ENCODE measurements at regions not wholly inside any gene's neighbourhood (a gene's known extent, or its start where the extent isn't known, plus 50 kb on each side); places are given as distances from the start of the nearest gene placed in this dataset.

DNA sequence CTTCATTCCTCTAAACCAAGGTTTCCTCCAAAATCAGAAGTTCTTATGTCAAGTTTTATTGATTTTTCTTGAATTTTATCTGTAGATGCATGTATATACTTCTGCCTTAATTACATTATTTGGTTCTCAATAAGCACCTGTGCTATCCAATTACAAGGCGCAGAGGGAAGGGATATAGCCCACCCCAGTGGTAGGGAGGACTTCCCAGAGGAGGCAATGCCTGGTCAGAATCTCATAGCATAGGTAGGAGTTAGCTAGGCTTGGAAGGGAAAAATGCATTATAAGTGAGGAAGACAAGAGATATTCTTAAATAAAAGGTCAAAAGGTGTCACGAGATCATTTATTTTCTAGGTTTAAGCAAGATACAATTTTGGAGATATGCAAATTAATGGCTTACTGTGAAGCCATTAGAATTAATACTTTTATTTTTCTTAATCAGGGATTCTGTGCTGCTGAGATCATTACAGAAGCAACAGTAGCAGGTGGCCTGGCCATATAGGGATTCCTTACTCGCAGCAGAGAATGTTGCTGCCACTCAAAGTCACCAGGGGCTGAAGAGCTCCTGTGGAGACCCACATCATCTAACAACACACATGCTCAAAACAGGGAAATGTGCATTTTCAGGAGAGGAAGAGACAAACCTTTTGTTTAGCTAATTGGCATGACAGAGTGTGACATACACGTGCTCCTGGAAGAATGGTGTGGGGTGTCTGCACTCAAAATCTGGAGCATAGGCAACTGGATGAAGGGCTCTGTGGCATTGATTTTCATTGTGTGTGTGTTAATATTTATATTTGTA is 178.3 kb downstream of the ATG4C start:
- TF ChIP-seq, protein P1, sequence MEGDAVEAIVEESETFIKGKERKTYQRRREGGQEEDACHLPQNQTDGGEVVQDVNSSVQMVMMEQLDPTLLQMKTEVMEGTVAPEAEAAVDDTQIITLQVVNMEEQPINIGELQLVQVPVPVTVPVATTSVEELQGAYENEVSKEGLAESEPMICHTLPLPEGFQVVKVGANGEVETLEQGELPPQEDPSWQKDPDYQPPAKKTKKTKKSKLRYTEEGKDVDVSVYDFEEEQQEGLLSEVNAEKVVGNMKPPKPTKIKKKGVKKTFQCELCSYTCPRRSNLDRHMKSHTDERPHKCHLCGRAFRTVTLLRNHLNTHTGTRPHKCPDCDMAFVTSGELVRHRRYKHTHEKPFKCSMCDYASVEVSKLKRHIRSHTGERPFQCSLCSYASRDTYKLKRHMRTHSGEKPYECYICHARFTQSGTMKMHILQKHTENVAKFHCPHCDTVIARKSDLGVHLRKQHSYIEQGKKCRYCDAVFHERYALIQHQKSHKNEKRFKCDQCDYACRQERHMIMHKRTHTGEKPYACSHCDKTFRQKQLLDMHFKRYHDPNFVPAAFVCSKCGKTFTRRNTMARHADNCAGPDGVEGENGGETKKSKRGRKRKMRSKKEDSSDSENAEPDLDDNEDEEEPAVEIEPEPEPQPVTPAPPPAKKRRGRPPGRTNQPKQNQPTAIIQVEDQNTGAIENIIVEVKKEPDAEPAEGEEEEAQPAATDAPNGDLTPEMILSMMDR (IDR thresholded peaks at IDR 0.05) = no peak
- ChIA-PET POLR2A (no interaction called here), CTCF (no interaction called here)
- H3K4me3 Mint-ChIP-seq = no peak overlapping the region
- peaks cover 11% of the 10 kb centered on the region for H3K27me3 Mint-ChIP-seq
- intact Hi-C loops (cut with micrococcal nuclease) = no loop called here
- ATAC-seq (ENCODE audit: low read depth) (no peak), DNase-seq (no peak)
- H3K27ac Mint-ChIP-seq = no peak overlapping the region
- H3K36me3 Mint-ChIP-seq (ENCODE audit: low read depth) = no peaks in the 10 kb centered on the region
- H3K9me3 Mint-ChIP-seq = no peaks in the 10 kb centered on the region
- no peaks in the 10 kb centered on the region for H3K4me1 Mint-ChIP-seq

DNA sequence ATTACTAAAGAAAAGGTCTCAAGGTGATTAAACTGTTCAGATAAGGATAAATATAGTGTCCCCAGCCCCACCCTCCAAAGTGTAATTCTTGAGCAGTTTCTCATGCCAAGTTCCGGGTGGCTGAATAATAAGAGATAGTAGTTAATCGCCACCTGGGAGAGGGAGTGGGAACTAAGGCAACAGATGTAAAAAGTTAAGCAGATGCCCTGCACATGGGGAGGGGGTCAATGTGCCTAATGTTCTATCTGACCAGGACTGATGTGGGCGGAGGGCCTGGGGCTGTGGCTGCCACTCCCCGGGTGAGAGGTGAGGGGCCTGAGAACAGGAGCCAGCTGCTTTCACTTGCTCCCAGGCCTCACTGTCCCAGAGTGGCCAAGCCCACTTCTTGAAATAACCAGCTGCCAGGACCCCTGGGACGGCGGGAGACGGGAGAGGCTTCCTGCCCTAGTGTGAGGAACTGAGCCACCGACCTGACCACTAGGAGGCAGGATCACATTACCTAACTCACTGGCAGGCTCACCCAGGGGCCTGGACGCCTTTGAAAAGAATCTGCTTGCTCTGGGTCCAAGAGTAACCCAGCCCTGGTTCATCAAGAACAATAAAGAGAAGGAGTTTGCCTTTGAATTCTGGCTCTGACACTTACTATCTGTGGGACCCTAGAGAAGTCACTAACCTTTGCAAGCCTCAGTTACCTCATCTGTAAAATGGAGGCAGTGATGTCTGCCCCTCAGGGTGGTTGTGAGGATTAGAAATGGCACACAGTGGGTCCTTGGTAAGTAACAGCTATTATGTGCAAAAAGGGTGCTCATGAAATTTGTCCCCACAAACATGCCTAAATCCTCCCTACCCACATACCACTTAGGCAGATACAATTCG is 179.2 kb downstream of the ATG4C start:
- CTCF ChIA-PET = no interaction called here
- POLR2A ChIA-PET = no interaction called here
- H3K27me3 Mint-ChIP-seq = peaks cover 10% of the 10 kb centered on the region
- intact Hi-C loops (cut with micrococcal nuclease) = no loop called here
- H3K4me1 Mint-ChIP-seq = no peaks in the 10 kb centered on the region
- TF ChIP-seq, protein P1 (IDR thresholded peaks at IDR 0.05) = no peak
- no peak overlapping the region for H3K27ac Mint-ChIP-seq
- ATAC-seq (ENCODE audit: low read depth) = no peak
- no peak overlapping the region for H3K4me3 Mint-ChIP-seq
- no peaks in the 10 kb centered on the region for H3K36me3 Mint-ChIP-seq (ENCODE audit: low read depth)
- H3K9me3 Mint-ChIP-seq = no peaks in the 10 kb centered on the region
- DNase-seq = no peak

DNA sequence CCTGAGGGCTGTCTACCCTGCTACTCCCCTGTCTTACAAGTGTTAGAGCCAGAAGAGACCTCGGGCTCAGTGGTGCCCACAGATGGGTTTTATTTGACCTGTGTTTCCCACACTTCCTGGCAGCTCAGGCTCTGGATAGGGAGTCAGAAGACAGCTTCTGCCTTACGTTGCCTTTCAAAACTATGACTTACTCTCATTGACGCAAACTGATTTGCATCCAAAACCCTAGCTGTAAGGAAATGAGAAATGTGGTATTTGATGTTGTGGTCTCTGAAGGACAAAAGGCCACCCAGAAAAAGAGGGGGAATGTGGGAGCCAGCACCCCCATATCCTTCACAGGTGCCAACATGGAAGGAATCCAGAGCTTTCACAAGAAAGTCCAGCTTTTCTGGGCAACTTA is 180.2 kb downstream of the ATG4C start:
- TF ChIP-seq, protein P1 (IDR thresholded peaks at IDR 0.05) = no peak
- intact Hi-C loops (cut with micrococcal nuclease) = no loop called here
- DNase-seq (no peak), ATAC-seq (ENCODE audit: low read depth) (no peak)
- CTCF ChIA-PET = no interaction called here
- Mint-ChIP-seq H3K27ac (no peak overlapping the region), H3K4me3 (no peak overlapping the region), H3K4me1 (no peaks in the 10 kb centered on the region), H3K36me3 (ENCODE audit: low read depth) (no peaks in the 10 kb centered on the region), H3K27me3 (peaks cover 8% of the 10 kb centered on the region), H3K9me3 (no peaks in the 10 kb centered on the region)
- POLR2A ChIA-PET = no interaction called here

DNA sequence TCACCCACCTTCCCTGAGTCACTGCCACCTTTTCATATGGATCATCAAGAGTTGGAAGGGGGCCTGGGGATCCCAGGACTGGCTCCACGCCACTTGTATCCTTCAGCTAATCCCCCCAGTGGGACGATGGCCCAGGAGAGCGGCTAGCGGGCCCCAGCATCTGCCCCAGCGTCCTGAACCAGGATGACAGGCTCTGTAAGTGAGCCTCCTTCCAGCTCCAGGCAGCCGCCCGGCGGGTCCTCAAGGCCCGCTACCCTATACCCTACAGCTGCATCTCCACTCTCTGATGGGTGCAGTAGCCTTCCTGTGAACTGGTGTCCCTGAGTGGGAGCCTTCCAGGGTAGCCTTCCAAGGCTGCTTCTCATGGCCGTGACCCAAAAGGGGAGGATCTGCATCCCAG is 183.1 kb downstream of the ATG4C start:
- intact Hi-C loops (cut with micrococcal nuclease) = no loop called here
- Mint-ChIP-seq H3K27me3 (peaks cover 4% of the 10 kb centered on the region), H3K4me1 (no peaks in the 10 kb centered on the region), H3K36me3 (ENCODE audit: low read depth) (no peaks in the 10 kb centered on the region), H3K4me3 (no peak overlapping the region), H3K27ac (no peak overlapping the region), H3K9me3 (no peaks in the 10 kb centered on the region)
- ChIA-PET POLR2A (no interaction called here), CTCF (no interaction called here)
- ATAC-seq (ENCODE audit: low read depth) = no peak
- TF ChIP-seq, protein P1 (IDR thresholded peaks at IDR 0.05) = no peak
- no peak for DNase-seq

DNA sequence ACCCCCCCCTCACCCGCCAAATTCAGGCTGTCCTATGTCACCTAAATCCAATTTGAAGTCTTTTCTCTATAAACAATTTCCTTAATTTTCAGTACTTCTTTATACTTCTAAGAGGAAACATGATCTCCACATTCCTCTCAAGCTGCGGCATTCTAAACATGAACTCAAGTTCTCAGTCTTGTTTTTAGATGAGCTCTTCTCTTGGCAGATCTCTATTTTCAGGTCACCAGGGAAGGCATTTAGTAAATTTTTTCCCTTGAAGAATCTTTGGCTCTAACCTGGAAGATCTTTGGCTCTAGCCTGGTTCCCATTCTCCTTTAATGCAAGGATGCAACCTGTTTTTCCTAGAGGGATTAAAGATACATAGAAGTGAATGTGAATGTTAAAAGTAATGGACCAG is 193.4 kb downstream of the ATG4C start:
- Mint-ChIP-seq H3K27ac (no peak overlapping the region), H3K9me3 (no peaks in the 10 kb centered on the region), H3K27me3 (no peaks in the 10 kb centered on the region), H3K36me3 (ENCODE audit: low read depth) (no peaks in the 10 kb centered on the region), H3K4me3 (no peak overlapping the region), H3K4me1 (no peaks in the 10 kb centered on the region)
- ChIA-PET CTCF (no interaction called here), POLR2A (no interaction called here)
- DNase-seq (no peak), ATAC-seq (ENCODE audit: low read depth) (no peak)
- TF ChIP-seq, protein P1 (IDR thresholded peaks at IDR 0.05) = no peak
- intact Hi-C loops (cut with micrococcal nuclease) = no loop called here
